ENCODE measurements at regions not wholly inside any gene's neighbourhood (a gene's known extent, or its start where the extent isn't known, plus 50 kb on each side); places are given as distances from the start of the nearest gene placed in this dataset.
"Not testable (repeated sequence)": the region's sequence is repeated elsewhere in the genome, so short reads cannot be mapped to it uniquely, and the experiment has no call there.

GRCh38 chr6:156587751-156588301 is 189.4 kb upstream of the ARID1B start:
- no peak overlapping the region for H3K4me3 ChIP-seq
- peaks cover 5% of the 10 kb centered on the region for H3K4me1 ChIP-seq (ENCODE audit: low read depth)
- H3K27me3 ChIP-seq: no peaks in the 10 kb centered on the region
- no peak overlapping the region for H3K27ac ChIP-seq
- no peaks in the 10 kb centered on the region for H3K9me3 ChIP-seq (ENCODE audit: low read depth)
- no peak for DNase-seq (ENCODE audit: low read depth in 1 of 2, low spot score in 1 of 2)
- H3K36me3 ChIP-seq: no peaks in the 10 kb centered on the region
- no peak for TF ChIP-seq CTCF (IDR thresholded peaks at IDR 0.05; ENCODE audit: low read depth, low read length)

- H3K27me3 ChIP-seq: no peaks in the 10 kb centered on the region
- H3K9me3 ChIP-seq (ENCODE audit: low read depth): no peaks in the 10 kb centered on the region
- TF ChIP-seq CTCF (IDR thresholded peaks at IDR 0.05; ENCODE audit: low read depth, low read length): no peak
- no peak overlapping the region for H3K27ac ChIP-seq
- peaks cover 5% of the 10 kb centered on the region for H3K4me1 ChIP-seq (ENCODE audit: low read depth)
- H3K36me3 ChIP-seq: no peaks in the 10 kb centered on the region
- no peak for DNase-seq (ENCODE audit: low read depth in 1 of 2, low spot score in 1 of 2)
- no peak overlapping the region for H3K4me3 ChIP-seq
Measured at GRCh38 chr6:156587071-156587470, 190.1 kb upstream of the ARID1B start.

GRCh38 chr6:156585859-156586258 is 191.3 kb upstream of the ARID1B start:
- no peak for TF ChIP-seq CTCF (IDR thresholded peaks at IDR 0.05; ENCODE audit: low read depth, low read length)
- Histone ChIP-seq H3K9me3 (ENCODE audit: low read depth) (no peaks in the 10 kb centered on the region), H3K27ac (no peak overlapping the region), H3K4me3 (no peak overlapping the region), H3K27me3 (no peaks in the 10 kb centered on the region), H3K4me1 (ENCODE audit: low read depth) (peaks cover 5% of the 10 kb centered on the region), H3K36me3 (no peaks in the 10 kb centered on the region)
- peak in 1 of 2 donors; percentile 17 for DNase-seq (ENCODE audit: low read depth in 1 of 2, low spot score in 1 of 2)

- H3K4me3 ChIP-seq; H3K4me1 ChIP-seq (ENCODE audit: low read depth); DNase-seq (ENCODE audit: low read depth in 1 of 2, low spot score in 1 of 2); H3K27me3 ChIP-seq; H3K9me3 ChIP-seq (ENCODE audit: low read depth); H3K36me3 ChIP-seq; H3K27ac ChIP-seq: not testable (repeated sequence)
Measured at GRCh38 chr6:156584121-156584520, 193.1 kb upstream of the ARID1B start.

GRCh38 chr6:156583083-156583482 is 194.1 kb upstream of the ARID1B start:
- Histone ChIP-seq H3K4me3 (no peak overlapping the region), H3K27ac (no peak overlapping the region), H3K9me3 (ENCODE audit: low read depth) (no peaks in the 10 kb centered on the region), H3K27me3 (no peaks in the 10 kb centered on the region), H3K36me3 (no peaks in the 10 kb centered on the region), H3K4me1 (ENCODE audit: low read depth) (peaks cover 5% of the 10 kb centered on the region)
- DNase-seq (ENCODE audit: low read depth in 1 of 2, low spot score in 1 of 2): no peak
- no peak for TF ChIP-seq CTCF (IDR thresholded peaks at IDR 0.05; ENCODE audit: low read depth, low read length)

GRCh38 chr6:156582509-156582992 is 194.6 kb upstream of the ARID1B start:
- no peak for TF ChIP-seq CTCF (IDR thresholded peaks at IDR 0.05; ENCODE audit: low read depth, low read length)

More at GRCh38 chr6:156582509-156582992, 194.6 kb upstream of the ARID1B start:
- Histone ChIP-seq H3K36me3 (no peaks in the 10 kb centered on the region), H3K9me3 (ENCODE audit: low read depth) (no peaks in the 10 kb centered on the region), H3K4me1 (ENCODE audit: low read depth) (peaks cover 4% of the 10 kb centered on the region), H3K27ac (no peak overlapping the region), H3K4me3 (no peak overlapping the region), H3K27me3 (no peaks in the 10 kb centered on the region)
- DNase-seq (ENCODE audit: low read depth in 1 of 2, low spot score in 1 of 2): no peak
